ENCODE measurements at regions not wholly inside any gene's neighbourhood (a gene's known extent, or its start where the extent isn't known, plus 50 kb on each side); places are given as distances from the start of the nearest gene placed in this dataset.
A peak's percentile ranks its signal among the peaks of the same experiment; 100 is the strongest.

- FAIRE-seq (no peak), DNase-seq (no peak)
- Histone ChIP-seq H3K27me3 (ENCODE audit: control insufficient read depth, insufficient read depth, low read length) (no peaks in the 10 kb centered on the region), H3K36me3 (ENCODE audit: control insufficient read depth in 2 of 3, insufficient read depth in 3 of 3, low read length in 3 of 3) (no peaks in the 10 kb centered on the region), H3K4me1 (ENCODE audit: control insufficient read depth in 2 of 3, insufficient read depth in 2 of 3, low read depth in 1 of 3, low read length in 3 of 3) (no peaks in the 10 kb centered on the region), H3K9ac (ENCODE audit: low read length in 3 of 3) (no peak overlapping the region), H3K9me3 (ENCODE audit: control insufficient read depth in 2 of 3, insufficient read depth in 1 of 3, low read length in 3 of 3) (no peaks in the 10 kb centered on the region), H3K4me3 (ENCODE audit: low read length in 3 of 3) (no peak overlapping the region), H3K27ac (ENCODE audit: low read depth in 2 of 2, low read length in 2 of 2) (no peak overlapping the region)
- TF ChIP-seq CTCF (IDR thresholded peaks at IDR 0.05; ENCODE audit: borderline replicate concordance, extremely low read depth, insufficient read depth) = peak; percentile 65
- intact Hi-C loops (cut with DNase I) = no loop called here
These were observed 795.0 kb downstream of the EFNA5 start for GRCh38 chr5:106875591-106876297.

- H3K36me3 ChIP-seq (ENCODE audit: control insufficient read depth in 2 of 3, insufficient read depth in 3 of 3, low read length in 3 of 3) = no peaks in the 10 kb centered on the region
- no peak for TF ChIP-seq CTCF (IDR thresholded peaks at IDR 0.05; ENCODE audit: borderline replicate concordance, extremely low read depth, insufficient read depth)
These were observed 795.8 kb downstream of the EFNA5 start for GRCh38 chr5:106874974-106875373.

GRCh38 chr5:106874531-106874930 lies 796.2 kb downstream of the EFNA5 start:
- H3K9me3 ChIP-seq (ENCODE audit: control insufficient read depth in 2 of 3, insufficient read depth in 1 of 3, low read length in 3 of 3) = no peaks in the 10 kb centered on the region
- DNase-seq = no peak
- H3K36me3 ChIP-seq (ENCODE audit: control insufficient read depth in 2 of 3, insufficient read depth in 3 of 3, low read length in 3 of 3) = no peaks in the 10 kb centered on the region
- intact Hi-C loops (cut with DNase I) = no loop called here
- no peak overlapping the region for H3K4me3 ChIP-seq (ENCODE audit: low read length in 3 of 3)
- no peaks in the 10 kb centered on the region for H3K4me1 ChIP-seq (ENCODE audit: control insufficient read depth in 2 of 3, insufficient read depth in 2 of 3, low read depth in 1 of 3, low read length in 3 of 3)
- H3K27ac ChIP-seq (ENCODE audit: low read depth in 2 of 2, low read length in 2 of 2) = no peak overlapping the region
- no peak overlapping the region for H3K9ac ChIP-seq (ENCODE audit: low read length in 3 of 3)
- no peak for TF ChIP-seq CTCF (IDR thresholded peaks at IDR 0.05; ENCODE audit: borderline replicate concordance, extremely low read depth, insufficient read depth)
- H3K27me3 ChIP-seq (ENCODE audit: control insufficient read depth, insufficient read depth, low read length) = no peaks in the 10 kb centered on the region
- no peak for FAIRE-seq

More at GRCh38 chr5:106874974-106875373, 795.8 kb downstream of the EFNA5 start:
- H3K9ac ChIP-seq (ENCODE audit: low read length in 3 of 3) = no peak overlapping the region
- intact Hi-C loops (cut with DNase I) = no loop called here
- DNase-seq (no peak), FAIRE-seq (no peak)
- no peaks in the 10 kb centered on the region for H3K9me3 ChIP-seq (ENCODE audit: control insufficient read depth in 2 of 3, insufficient read depth in 1 of 3, low read length in 3 of 3)
- H3K27ac ChIP-seq (ENCODE audit: low read depth in 2 of 2, low read length in 2 of 2) = no peak overlapping the region
- no peak overlapping the region for H3K4me3 ChIP-seq (ENCODE audit: low read length in 3 of 3)
- H3K4me1 ChIP-seq (ENCODE audit: control insufficient read depth in 2 of 3, insufficient read depth in 2 of 3, low read depth in 1 of 3, low read length in 3 of 3) = no peaks in the 10 kb centered on the region
- H3K27me3 ChIP-seq (ENCODE audit: control insufficient read depth, insufficient read depth, low read length) = no peaks in the 10 kb centered on the region

- no peak overlapping the region for H3K9ac ChIP-seq (ENCODE audit: low read length in 3 of 3)
- no peaks in the 10 kb centered on the region for H3K36me3 ChIP-seq (ENCODE audit: control insufficient read depth in 2 of 3, insufficient read depth in 3 of 3, low read length in 3 of 3)
- no peaks in the 10 kb centered on the region for H3K9me3 ChIP-seq (ENCODE audit: control insufficient read depth in 2 of 3, insufficient read depth in 1 of 3, low read length in 3 of 3)
- TF ChIP-seq CTCF (IDR thresholded peaks at IDR 0.05; ENCODE audit: borderline replicate concordance, extremely low read depth, insufficient read depth) = no peak
- FAIRE-seq (no peak), DNase-seq (no peak)
- intact Hi-C loops (cut with DNase I) = no loop called here
- H3K27me3 ChIP-seq (ENCODE audit: control insufficient read depth, insufficient read depth, low read length) = no peaks in the 10 kb centered on the region
- no peak overlapping the region for H3K27ac ChIP-seq (ENCODE audit: low read depth in 2 of 2, low read length in 2 of 2)
- no peaks in the 10 kb centered on the region for H3K4me1 ChIP-seq (ENCODE audit: control insufficient read depth in 2 of 3, insufficient read depth in 2 of 3, low read depth in 1 of 3, low read length in 3 of 3)
- H3K4me3 ChIP-seq (ENCODE audit: low read length in 3 of 3) = no peak overlapping the region
These were observed 797.2 kb downstream of the EFNA5 start for GRCh38 chr5:106873568-106873967.
